HG03354 (cell line): ENCODE measurements at regions not wholly inside any gene's neighbourhood (a gene's known extent, or its start where the extent isn't known, plus 50 kb on each side); places are given as distances from the start of the nearest gene placed in this dataset.

ENCODE experiments used
- ATAC-seq: cut with Tn5 transposase; IDR thresholded peaks from one replicate; pipeline ENCODE4 v1.9.1; 2021; ENCODE audit warnings: mild to moderate bottlenecking; ENCODE audit not compliant: unreplicated experiment, poor library complexity, severe bottlenecking

DNA sequence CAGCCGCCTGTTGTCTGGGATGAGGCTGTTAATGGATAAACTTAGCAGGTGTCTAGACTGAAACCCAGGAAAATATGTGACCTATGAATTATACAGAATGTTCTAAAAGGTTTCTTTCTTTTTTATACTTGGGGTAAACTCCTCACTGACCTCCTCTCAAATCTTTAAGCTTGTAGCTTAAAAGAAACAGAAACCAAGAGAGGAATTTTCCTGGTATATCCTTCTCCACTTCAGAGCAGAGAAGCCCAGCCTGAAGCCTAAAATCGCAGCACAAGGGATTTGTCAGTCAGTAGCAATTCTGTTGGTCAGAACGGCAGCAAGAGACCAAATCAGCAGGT is 99.4 kb upstream of the RIPOR2 start:
- peak; percentile 48 for ATAC-seq

DNA sequence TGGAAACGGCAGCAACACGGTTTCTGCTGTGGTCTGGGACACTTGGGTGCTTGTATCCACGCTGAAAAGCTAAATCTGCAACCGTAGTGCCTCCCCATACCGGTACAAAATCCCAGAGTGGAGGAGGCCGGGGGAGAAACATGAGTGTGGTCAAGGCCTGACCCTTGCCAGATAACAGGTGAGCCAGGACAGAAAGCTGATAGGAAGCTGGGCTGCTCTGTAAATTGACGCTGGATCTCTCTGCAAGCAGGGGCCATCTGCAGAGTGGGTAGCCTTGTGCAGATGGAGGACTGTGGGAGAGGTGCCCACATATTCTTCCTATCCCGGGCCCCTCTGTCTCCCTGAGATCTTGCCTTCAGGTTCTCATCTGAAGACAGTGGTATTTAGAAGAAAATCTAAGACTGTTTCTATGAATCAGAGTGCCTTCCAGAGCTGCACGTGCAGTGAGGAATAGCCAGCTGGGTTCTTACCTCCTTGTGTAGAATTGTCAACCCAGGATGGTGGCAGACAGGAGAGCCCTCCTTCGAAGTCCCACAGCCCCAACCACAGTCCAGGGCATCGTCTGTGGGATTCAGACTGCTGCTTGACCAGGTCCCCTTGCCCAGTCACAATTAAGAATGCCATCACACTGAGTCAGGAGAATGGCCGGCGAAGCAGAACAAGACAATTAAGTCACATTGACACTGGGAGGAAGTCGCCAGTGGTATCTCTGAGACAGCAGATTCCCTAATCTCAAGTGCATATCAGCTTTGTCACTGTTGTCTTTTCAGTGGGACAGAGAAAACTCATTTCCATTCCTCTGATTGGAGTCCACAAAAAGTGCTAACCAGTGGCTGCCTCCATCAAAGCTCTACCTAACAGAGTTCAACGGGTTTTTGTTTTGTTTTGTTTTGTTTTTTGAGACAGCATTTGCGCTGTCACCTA is 100.0 kb upstream of the RIPOR2 start:
- ATAC-seq: peak; percentile 60

- ATAC-seq: no peak
Observed at GRCh38 chr6:25036461-25036860, 100.7 kb upstream of the RIPOR2 start.

DNA sequence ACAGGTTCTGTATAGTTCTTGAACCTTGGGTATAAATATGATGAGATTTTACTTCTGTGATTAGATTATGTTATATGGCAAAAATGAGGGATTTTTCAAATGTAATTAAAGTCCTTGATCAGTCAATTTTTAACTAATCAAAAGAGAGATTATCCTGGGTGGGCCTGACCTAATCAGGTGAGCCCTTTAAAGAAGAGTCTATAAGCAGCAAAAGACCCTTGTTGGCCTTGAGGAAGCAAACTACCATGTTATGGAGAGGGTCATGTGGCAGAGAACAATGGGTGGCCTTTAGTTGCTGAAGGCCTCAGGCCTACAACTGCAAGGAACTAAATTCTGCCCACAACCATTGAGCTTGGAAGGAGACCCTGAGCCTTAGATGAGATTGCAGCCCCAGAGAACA is 102.5 kb upstream of the RIPOR2 start:
- no peak for ATAC-seq

DNA sequence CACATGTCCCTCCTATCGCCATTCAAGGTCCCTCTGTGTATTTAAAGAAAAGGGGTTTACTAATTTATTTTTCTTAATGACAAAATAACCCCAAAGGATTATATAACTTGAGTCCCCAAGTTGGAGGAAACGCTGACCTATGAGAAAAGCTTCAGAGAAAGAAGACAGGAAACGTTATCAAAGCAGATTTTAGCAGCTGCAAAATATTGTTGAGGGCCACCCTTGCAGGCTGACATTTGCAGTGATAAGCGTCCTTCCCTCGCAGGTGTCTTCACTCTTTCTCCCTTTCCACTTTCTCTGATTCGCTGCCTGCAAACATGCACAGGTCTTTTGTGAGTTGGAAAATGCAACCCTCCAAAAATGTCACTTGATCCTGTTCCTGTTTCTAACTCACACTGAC is 103.2 kb upstream of the RIPOR2 start:
- ATAC-seq: no peak

- ATAC-seq: peak; percentile 26
Observed at GRCh38 chr6:25041485-25042035, 105.8 kb upstream of the RIPOR2 start.

DNA sequence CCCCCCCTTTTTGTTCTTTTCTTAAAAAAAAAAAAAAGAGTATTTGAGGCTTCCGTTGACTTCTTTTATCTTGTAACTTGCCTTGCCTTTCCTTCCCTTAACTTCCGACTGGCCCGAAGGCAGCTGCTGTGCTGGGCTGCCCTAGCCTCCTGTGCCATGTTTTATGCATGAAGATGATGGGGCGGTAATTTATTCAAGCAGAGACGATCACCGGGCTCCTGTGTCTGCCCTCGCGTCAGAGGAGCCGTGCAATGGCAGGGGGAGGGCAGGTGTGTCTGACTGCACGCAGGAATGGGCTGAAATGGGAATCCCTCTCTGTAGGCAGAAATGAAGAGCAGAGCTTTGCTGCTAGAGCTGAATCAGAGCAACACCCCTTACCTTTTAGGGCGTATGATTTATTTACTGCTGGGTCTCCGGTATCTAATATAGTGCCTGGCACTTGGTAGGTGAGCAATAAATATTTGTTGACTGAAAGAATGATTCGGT is 106.3 kb upstream of the RIPOR2 start:
- peak; percentile 71 for ATAC-seq

- ATAC-seq: peak; percentile 32
Observed at GRCh38 chr6:25042536-25042935, 106.8 kb upstream of the RIPOR2 start.

DNA sequence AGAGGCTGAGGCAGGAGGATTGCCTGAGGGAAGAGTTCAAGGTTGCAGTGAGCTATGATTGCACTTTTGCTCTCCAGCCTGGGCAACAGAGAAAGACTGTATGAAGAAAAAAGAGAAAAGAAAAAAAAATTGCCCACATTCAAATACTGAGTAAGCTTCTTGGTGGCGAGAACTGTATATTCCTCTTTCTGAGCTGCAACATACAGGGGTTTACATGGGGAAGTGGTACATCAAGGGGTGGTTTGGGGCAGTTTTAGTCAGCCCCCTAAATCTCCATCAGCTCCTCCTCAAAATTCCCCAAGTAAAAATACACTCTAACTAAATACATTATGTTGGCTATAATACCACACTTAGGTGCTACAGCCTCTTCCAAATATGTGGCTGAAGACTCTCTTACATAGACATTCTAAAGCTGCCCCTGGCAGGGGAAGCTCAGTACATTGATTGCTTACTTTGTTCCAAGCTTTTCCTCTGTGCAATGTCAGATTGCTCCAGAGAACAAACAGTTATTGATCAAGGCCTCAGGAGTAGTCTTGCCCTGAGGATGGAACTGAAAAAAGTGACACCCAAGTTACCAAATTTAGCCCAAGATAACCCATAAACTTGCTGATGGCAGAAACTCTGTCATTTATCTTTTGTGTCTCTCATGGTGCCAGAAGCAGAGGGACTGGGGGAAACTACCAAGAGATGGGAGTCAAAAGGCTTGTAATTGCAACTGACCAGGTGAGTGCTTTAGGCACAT is 107.4 kb upstream of the RIPOR2 start:
- ATAC-seq: no peak

- no peak for ATAC-seq
Observed at GRCh38 chr6:25043892-25044291, 108.1 kb upstream of the RIPOR2 start.

DNA sequence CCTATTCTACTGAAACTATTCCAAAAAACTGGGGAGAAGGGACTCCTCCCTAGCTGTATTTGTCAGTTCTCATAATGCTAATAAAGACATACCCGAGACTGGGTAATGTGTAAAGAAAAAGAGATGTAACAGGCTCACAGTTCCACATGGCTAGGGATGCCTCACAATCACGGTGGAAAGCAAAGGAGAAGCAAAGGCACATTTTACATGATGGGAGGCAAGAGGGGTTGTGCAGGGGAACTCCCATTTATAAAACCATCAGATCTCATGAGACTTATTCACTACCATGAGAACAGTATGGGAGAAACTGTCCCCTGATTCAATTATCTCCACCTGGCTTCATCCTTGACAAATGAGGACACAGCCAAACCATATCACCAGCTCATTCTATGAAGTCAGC is 111.2 kb upstream of the RIPOR2 start:
- ATAC-seq: no peak

- no peak for ATAC-seq
Observed at GRCh38 chr6:25050356-25050755, 114.6 kb upstream of the RIPOR2 start.

- no peak for ATAC-seq
Observed at GRCh38 chr6:25051083-25051482, 115.3 kb upstream of the RIPOR2 start.

GRCh38 chr6:25052181-25052580 is 116.4 kb upstream of the RIPOR2 start:
- no peak for ATAC-seq

DNA sequence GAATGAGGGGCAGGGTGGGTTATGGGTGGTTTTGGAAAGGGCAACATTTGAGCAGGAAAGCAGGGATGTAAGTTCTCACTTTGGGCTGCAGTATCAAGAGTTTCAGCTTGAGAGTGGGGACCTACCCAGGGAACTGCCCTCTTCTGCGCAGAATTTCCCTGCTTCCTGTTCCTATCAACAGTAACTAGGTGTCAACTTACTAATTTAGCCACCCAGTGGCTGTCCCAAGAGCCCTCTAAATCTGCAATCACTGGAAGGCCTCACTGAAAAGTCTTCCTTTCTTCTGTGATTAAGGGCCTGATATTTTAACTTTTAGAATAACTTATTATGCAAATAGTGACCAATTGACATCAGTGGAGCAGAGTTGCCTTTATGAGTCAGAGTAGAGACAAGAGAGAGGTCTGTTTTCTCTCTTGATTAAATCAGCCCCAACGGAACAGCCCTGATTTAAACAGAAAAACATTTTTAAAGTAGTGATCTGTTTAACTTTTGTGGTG is 118.2 kb upstream of the RIPOR2 start:
- peak; percentile 78 for ATAC-seq

- no peak for ATAC-seq
Observed at GRCh38 chr6:25054469-25054868, 118.7 kb upstream of the RIPOR2 start.

DNA sequence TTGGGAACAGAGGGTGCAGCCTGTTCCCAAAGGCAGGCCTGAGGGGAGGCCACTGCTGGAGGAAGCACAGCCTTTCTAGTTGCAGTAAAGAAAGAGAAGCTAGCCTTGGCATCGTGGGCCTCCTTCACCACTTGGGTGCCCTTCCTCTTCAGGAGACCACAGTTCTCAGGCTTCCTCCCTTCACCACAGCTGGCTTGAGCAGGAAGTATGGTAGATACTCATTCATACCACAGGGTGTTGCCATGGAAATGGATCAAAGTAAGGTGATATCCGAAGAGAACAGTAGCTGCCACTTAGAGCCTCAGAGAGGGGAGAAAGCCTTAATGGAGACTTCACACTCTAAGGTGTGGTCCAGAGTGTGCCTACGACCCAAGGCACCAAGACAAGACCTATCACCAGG is 120.4 kb upstream of the RIPOR2 start:
- ATAC-seq: peak; percentile 76

- ATAC-seq: no peak
Observed at GRCh38 chr6:25057111-25057905, 121.5 kb upstream of the RIPOR2 start.

DNA sequence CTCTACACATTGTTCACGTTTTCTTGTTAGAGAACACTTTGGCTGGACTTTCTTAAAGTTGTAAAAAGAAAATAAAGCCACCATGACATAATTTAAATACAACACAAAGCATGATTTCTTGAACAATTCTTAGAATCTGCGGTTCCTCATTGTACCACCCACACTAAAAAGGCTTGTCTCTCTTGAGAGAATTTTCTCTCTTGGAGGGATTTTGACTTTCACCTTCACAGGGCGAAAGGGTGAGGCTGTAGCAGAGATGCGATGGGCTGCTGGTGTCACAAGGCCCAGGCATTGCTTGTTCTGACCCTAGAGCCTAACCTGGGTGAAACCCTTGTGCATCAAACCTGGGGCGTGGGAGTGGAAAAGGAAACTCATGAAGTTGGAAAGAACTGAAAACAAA is 122.7 kb upstream of the RIPOR2 start:
- no peak for ATAC-seq

DNA sequence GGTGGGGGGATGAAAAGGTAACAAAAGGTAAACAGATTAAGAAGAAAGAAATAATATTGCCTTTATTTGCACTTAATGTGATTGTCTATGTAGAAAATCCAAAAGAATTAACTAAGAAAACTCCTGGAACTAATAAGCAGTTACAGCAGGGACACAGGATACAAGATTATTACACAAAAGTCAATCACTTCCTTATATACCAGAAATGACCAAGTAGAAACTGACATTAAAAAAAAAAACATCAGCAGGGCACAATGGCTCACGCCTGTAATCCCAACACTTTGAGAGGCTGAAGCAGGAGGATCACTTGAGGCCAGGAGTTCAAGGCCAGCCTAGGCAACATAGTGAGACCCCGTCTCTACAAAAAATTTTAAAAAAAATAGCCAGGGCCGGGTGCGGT is 123.2 kb upstream of the RIPOR2 start:
- ATAC-seq: no peak
